HG03442 (cell line): ENCODE measurements at regions not wholly inside any gene's neighbourhood (a gene's known extent, or its start where the extent isn't known, plus 50 kb on each side); places are given as distances from the start of the nearest gene placed in this dataset.

Source experiments
- ATAC-seq: cut with Tn5 transposase; IDR thresholded peaks from one replicate; pipeline ENCODE4 v1.9.1; 2021; ENCODE audit warnings: mild to moderate bottlenecking, moderate library complexity; ENCODE audit not compliant: unreplicated experiment

GRCh38 chr12:102540815-102541385 lies 60.5 kb upstream of the IGF1 start:
- ATAC-seq = no peak

- no peak for ATAC-seq
These were observed 59.5 kb upstream of the IGF1 start for GRCh38 chr12:102539651-102540553.

- no peak for ATAC-seq
These were observed 54.9 kb upstream of the IGF1 start for GRCh38 chr12:102535306-102535705.

GRCh38 chr12:102534899-102535298 lies 54.5 kb upstream of the IGF1 start:
- no peak for ATAC-seq

- no peak for ATAC-seq
These were observed 53.3 kb upstream of the IGF1 start for GRCh38 chr12:102533483-102534215.
